ENCODE measurements at regions not wholly inside any gene's neighbourhood (a gene's known extent, or its start where the extent isn't known, plus 50 kb on each side); places are given as distances from the start of the nearest gene placed in this dataset.

GRCh38 chr9:113754739-113755138 lies 121.4 kb upstream of the ZNF618 start:
- Histone ChIP-seq H3K27me3 (peaks cover 13% of the 10 kb centered on the region), H3K36me3 (no peaks in the 10 kb centered on the region), H3K27ac (no peak overlapping the region), H3K4me3 (no peak overlapping the region), H3K9me3 (no peaks in the 10 kb centered on the region), H3K4me1 (no peaks in the 10 kb centered on the region)
- no peak for TF ChIP-seq POLR2A (IDR thresholded peaks at IDR 0.05)
- 100% methylated on average over 2 of the region's 2 CpGs for WGBS
- no peak for DNase-seq (ENCODE audit: low spot score in 2 of 2)

GRCh38 chr9:113755433-113755832 lies 120.7 kb upstream of the ZNF618 start:
- Histone ChIP-seq H3K9me3 (no peaks in the 10 kb centered on the region), H3K4me1 (no peaks in the 10 kb centered on the region), H3K27ac (no peak overlapping the region), H3K27me3 (peaks cover 13% of the 10 kb centered on the region), H3K4me3 (no peak overlapping the region), H3K36me3 (no peaks in the 10 kb centered on the region)
- no peak for DNase-seq (ENCODE audit: low spot score in 2 of 2)
- WGBS = 67% methylated on average over 4 of the region's 4 CpGs
- TF ChIP-seq POLR2A (IDR thresholded peaks at IDR 0.05) (no peak), EP300 (IDR thresholded peaks at IDR 0.05) (no peak), POLR2AphosphoS5 (IDR thresholded peaks at IDR 0.05) (no peak), CTCF (IDR thresholded peaks at IDR 0.05) (no peak)

- WGBS = 94% methylated on average over 3 of the region's 3 CpGs
- H3K27ac ChIP-seq = no peak overlapping the region
- TF ChIP-seq CTCF (IDR thresholded peaks at IDR 0.05) (no peak), POLR2A (IDR thresholded peaks at IDR 0.05) (no peak), POLR2AphosphoS5 (IDR thresholded peaks at IDR 0.05) (no peak), EP300 (IDR thresholded peaks at IDR 0.05) (no peak)
- H3K4me1 ChIP-seq = no peaks in the 10 kb centered on the region
- no peaks in the 10 kb centered on the region for H3K36me3 ChIP-seq
- DNase-seq (ENCODE audit: low spot score in 2 of 2) = no peak
- no peak overlapping the region for H3K4me3 ChIP-seq
- no peaks in the 10 kb centered on the region for H3K9me3 ChIP-seq
- H3K27me3 ChIP-seq = peaks cover 13% of the 10 kb centered on the region
Observed at GRCh38 chr9:113756476-113757192, 119.5 kb upstream of the ZNF618 start.

- TF ChIP-seq POLR2A (IDR thresholded peaks at IDR 0.05) (no peak), EP300 (IDR thresholded peaks at IDR 0.05) (no peak), POLR2AphosphoS5 (IDR thresholded peaks at IDR 0.05) (no peak), CTCF (IDR thresholded peaks at IDR 0.05) (no peak)
- no peaks in the 10 kb centered on the region for H3K36me3 ChIP-seq
- H3K4me3 ChIP-seq = no peak overlapping the region
- peaks cover 5% of the 10 kb centered on the region for H3K27me3 ChIP-seq
- H3K9me3 ChIP-seq = no peaks in the 10 kb centered on the region
- H3K27ac ChIP-seq = no peak overlapping the region
- no peak for DNase-seq (ENCODE audit: low spot score in 2 of 2)
- H3K4me1 ChIP-seq = no peaks in the 10 kb centered on the region
Observed at GRCh38 chr9:113763429-113763828, 112.7 kb upstream of the ZNF618 start.

GRCh38 chr9:113764572-113764971 lies 111.5 kb upstream of the ZNF618 start:
- H3K4me1 ChIP-seq = no peaks in the 10 kb centered on the region
- DNase-seq (ENCODE audit: low spot score in 2 of 2) = no peak
- H3K4me3 ChIP-seq = no peak overlapping the region
- TF ChIP-seq EP300 (IDR thresholded peaks at IDR 0.05) (no peak), POLR2A (IDR thresholded peaks at IDR 0.05) (no peak), CTCF (IDR thresholded peaks at IDR 0.05) (no peak), POLR2AphosphoS5 (IDR thresholded peaks at IDR 0.05) (no peak)
- H3K9me3 ChIP-seq = no peaks in the 10 kb centered on the region
- no peak overlapping the region for H3K27ac ChIP-seq
- H3K27me3 ChIP-seq = peaks cover 5% of the 10 kb centered on the region
- WGBS = 96% methylated on average over 1 of the region's 1 CpG
- no peaks in the 10 kb centered on the region for H3K36me3 ChIP-seq

GRCh38 chr9:113769412-113769811 lies 106.7 kb upstream of the ZNF618 start:
- TF ChIP-seq POLR2AphosphoS5 (IDR thresholded peaks at IDR 0.05) (no peak), CTCF (IDR thresholded peaks at IDR 0.05) (no peak), EP300 (IDR thresholded peaks at IDR 0.05) (no peak), POLR2A (IDR thresholded peaks at IDR 0.05) (no peak)
- WGBS = 55% methylated on average over 1 of the region's 1 CpG
- H3K27ac ChIP-seq = no peak overlapping the region

More at GRCh38 chr9:113769412-113769811, 106.7 kb upstream of the ZNF618 start:
- DNase-seq (ENCODE audit: low spot score in 2 of 2) = no peak
- no peaks in the 10 kb centered on the region for H3K27me3 ChIP-seq
- no peaks in the 10 kb centered on the region for H3K36me3 ChIP-seq
- peaks cover 21% of the 10 kb centered on the region for H3K4me1 ChIP-seq
- H3K9me3 ChIP-seq = no peaks in the 10 kb centered on the region
- H3K4me3 ChIP-seq = no peak overlapping the region

Measured in suprapubic skin (tissue), 4 donors.